ENCODE measurements at regions not wholly inside any gene's neighbourhood (a gene's known extent, or its start where the extent isn't known, plus 50 kb on each side); places are given as distances from the start of the nearest gene placed in this dataset.

GRCh38 chr1:69288416-69288815 lies 279.3 kb upstream of the LRRC7 start:
- no peak for DNase-seq (ENCODE audit: low read depth in 1 of 2, low spot score in 1 of 2)
- no peaks in the 10 kb centered on the region for H3K27me3 ChIP-seq (ENCODE audit: insufficient read depth, poor library complexity, severe bottlenecking)
- H3K4me3 ChIP-seq (replicated peaks; ENCODE audit: insufficient read depth, low read length), result no peak overlapping the region
- TF ChIP-seq, protein P1, sequence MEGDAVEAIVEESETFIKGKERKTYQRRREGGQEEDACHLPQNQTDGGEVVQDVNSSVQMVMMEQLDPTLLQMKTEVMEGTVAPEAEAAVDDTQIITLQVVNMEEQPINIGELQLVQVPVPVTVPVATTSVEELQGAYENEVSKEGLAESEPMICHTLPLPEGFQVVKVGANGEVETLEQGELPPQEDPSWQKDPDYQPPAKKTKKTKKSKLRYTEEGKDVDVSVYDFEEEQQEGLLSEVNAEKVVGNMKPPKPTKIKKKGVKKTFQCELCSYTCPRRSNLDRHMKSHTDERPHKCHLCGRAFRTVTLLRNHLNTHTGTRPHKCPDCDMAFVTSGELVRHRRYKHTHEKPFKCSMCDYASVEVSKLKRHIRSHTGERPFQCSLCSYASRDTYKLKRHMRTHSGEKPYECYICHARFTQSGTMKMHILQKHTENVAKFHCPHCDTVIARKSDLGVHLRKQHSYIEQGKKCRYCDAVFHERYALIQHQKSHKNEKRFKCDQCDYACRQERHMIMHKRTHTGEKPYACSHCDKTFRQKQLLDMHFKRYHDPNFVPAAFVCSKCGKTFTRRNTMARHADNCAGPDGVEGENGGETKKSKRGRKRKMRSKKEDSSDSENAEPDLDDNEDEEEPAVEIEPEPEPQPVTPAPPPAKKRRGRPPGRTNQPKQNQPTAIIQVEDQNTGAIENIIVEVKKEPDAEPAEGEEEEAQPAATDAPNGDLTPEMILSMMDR (IDR thresholded peaks at IDR 0.05; ENCODE audit: insufficient read depth, low read length), result no peak
- TF ChIP-seq, protein P2, sequence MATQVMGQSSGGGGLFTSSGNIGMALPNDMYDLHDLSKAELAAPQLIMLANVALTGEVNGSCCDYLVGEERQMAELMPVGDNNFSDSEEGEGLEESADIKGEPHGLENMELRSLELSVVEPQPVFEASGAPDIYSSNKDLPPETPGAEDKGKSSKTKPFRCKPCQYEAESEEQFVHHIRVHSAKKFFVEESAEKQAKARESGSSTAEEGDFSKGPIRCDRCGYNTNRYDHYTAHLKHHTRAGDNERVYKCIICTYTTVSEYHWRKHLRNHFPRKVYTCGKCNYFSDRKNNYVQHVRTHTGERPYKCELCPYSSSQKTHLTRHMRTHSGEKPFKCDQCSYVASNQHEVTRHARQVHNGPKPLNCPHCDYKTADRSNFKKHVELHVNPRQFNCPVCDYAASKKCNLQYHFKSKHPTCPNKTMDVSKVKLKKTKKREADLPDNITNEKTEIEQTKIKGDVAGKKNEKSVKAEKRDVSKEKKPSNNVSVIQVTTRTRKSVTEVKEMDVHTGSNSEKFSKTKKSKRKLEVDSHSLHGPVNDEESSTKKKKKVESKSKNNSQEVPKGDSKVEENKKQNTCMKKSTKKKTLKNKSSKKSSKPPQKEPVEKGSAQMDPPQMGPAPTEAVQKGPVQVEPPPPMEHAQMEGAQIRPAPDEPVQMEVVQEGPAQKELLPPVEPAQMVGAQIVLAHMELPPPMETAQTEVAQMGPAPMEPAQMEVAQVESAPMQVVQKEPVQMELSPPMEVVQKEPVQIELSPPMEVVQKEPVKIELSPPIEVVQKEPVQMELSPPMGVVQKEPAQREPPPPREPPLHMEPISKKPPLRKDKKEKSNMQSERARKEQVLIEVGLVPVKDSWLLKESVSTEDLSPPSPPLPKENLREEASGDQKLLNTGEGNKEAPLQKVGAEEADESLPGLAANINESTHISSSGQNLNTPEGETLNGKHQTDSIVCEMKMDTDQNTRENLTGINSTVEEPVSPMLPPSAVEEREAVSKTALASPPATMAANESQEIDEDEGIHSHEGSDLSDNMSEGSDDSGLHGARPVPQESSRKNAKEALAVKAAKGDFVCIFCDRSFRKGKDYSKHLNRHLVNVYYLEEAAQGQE (IDR thresholded peaks at IDR 0.05; ENCODE audit: insufficient replicate concordance, low read depth), result no peak
- no peak for TF ChIP-seq POLR2AphosphoS5 (IDR thresholded peaks at IDR 0.05; ENCODE audit: low read depth)
- no peak for TF ChIP-seq SPI1 (IDR thresholded peaks at IDR 0.05; ENCODE audit: borderline replicate concordance, low read depth)
- TF ChIP-seq GABPA (IDR thresholded peaks at IDR 0.05; ENCODE audit: low read depth), result no peak
- no peak overlapping the region for H3K27ac ChIP-seq (replicated peaks)

- no peak for DNase-seq (ENCODE audit: low read depth in 1 of 2, low spot score in 1 of 2)
- no peak for TF ChIP-seq POLR2AphosphoS5 (IDR thresholded peaks at IDR 0.05; ENCODE audit: low read depth)
- TF ChIP-seq, protein P1 (IDR thresholded peaks at IDR 0.05; ENCODE audit: insufficient read depth, low read length), result no peak
- H3K27ac ChIP-seq (replicated peaks), result no peak overlapping the region
- no peak overlapping the region for H3K4me3 ChIP-seq (replicated peaks; ENCODE audit: insufficient read depth, low read length)
- H3K27me3 ChIP-seq (ENCODE audit: insufficient read depth, poor library complexity, severe bottlenecking), result no peaks in the 10 kb centered on the region
Observed at GRCh38 chr1:69290291-69290690, 277.4 kb upstream of the LRRC7 start.

DNA sequence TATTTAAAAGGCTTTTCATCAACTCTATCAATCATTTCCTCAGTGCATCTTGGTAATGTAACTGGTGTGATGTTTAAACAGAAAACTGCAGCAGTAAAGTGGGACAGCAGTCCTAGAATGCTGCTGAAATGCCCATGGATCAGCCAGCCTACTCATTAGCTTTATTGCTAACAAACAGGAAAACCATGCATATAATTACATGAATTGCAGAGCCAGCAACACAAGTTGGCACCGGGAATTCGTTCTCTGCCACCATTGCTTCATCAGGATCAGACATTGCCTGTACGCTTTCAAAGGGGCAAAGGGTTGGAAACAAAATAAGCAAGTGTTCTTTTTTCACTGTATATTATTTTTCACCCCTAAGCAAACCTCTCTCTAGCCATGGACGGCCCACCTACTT lies 276.2 kb upstream of the LRRC7 start:
- H3K4me3 ChIP-seq (replicated peaks; ENCODE audit: insufficient read depth, low read length), result no peak overlapping the region
- TF ChIP-seq SPI1 (IDR thresholded peaks at IDR 0.05; ENCODE audit: borderline replicate concordance, low read depth), result no peak
- TF ChIP-seq, protein P2 (IDR thresholded peaks at IDR 0.05; ENCODE audit: insufficient replicate concordance, low read depth), result no peak
- TF ChIP-seq GABPA (IDR thresholded peaks at IDR 0.05; ENCODE audit: low read depth), result no peak
- TF ChIP-seq POLR2AphosphoS5 (IDR thresholded peaks at IDR 0.05; ENCODE audit: low read depth), result no peak
- TF ChIP-seq, protein P1 (IDR thresholded peaks at IDR 0.05; ENCODE audit: insufficient read depth, low read length), result no peak
- DNase-seq (ENCODE audit: low read depth in 1 of 2, low spot score in 1 of 2), result no peak
- no peaks in the 10 kb centered on the region for H3K27me3 ChIP-seq (ENCODE audit: insufficient read depth, poor library complexity, severe bottlenecking)
- no peak overlapping the region for H3K27ac ChIP-seq (replicated peaks)

DNA sequence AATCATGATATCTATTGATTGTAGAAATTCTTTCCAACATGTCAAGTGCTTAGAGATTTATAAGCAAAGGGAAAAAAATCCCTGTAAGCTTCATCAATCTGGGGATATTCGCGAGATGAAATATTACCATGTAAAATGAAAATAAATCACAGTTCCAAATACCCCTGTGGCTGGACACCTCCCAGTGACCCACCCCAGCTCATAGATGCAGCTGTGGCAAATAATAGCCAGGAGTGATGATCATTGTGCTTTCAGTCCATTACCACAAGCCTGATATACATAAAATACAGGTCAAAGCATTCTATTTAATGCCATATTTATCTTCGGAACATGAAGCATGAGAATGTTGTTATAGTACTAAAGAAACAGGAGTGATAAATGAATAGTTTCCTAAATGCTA lies 274.9 kb upstream of the LRRC7 start:
- no peak for DNase-seq (ENCODE audit: low read depth in 1 of 2, low spot score in 1 of 2)
- TF ChIP-seq, protein P2 (IDR thresholded peaks at IDR 0.05; ENCODE audit: insufficient replicate concordance, low read depth), result no peak
- TF ChIP-seq SPI1 (IDR thresholded peaks at IDR 0.05; ENCODE audit: borderline replicate concordance, low read depth), result no peak
- TF ChIP-seq POLR2AphosphoS5 (IDR thresholded peaks at IDR 0.05; ENCODE audit: low read depth), result no peak
- Histone ChIP-seq H3K4me3 (replicated peaks; ENCODE audit: insufficient read depth, low read length) (no peak overlapping the region), H3K27me3 (ENCODE audit: insufficient read depth, poor library complexity, severe bottlenecking) (no peaks in the 10 kb centered on the region), H3K27ac (replicated peaks) (no peak overlapping the region)

All from HL-60 (cell line).